Stimulated activated CD8-positive, alpha-beta memory T cell treated with anti-CD3 and anti-CD28 coated beads, Interleukin-15, amount 100 ng/mL, for 4 hours (primary cell): ENCODE measurements at regions not wholly inside any gene's neighbourhood (a gene's known extent, or its start where the extent isn't known, plus 50 kb on each side); places are given as distances from the start of the nearest gene placed in this dataset.
"Not testable (repeated sequence)": the region's sequence is repeated elsewhere in the genome, so short reads cannot be mapped to it uniquely, and the experiment has no call there.

Source experiments
- DNase-seq, 2 donors: peaks; one replicate each; pipeline ENCODE4 v3.0.0-alpha.2; 2020; ENCODE audit warnings: low read depth in 2 of 2

DNA sequence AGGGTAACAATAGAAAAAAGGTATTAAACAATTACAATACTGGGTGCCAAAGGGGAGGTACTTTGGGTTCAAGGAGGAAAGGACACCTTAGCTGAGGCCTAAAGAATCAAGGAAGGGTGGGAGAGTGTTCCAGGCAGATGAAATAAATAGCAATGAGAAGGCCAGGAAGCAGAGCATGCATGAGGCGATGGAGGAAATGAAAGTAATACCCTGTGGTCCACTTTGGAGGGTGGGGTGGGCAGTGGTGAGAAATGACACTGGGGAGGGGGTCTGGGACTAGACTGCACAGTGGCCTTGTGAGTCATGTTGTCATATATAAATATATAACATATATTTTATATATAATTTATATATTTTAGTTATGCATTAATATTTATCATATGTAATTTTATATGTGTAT is 55.9 kb downstream of the BHLHE40 start:
- DNase-seq: no peak

DNA sequence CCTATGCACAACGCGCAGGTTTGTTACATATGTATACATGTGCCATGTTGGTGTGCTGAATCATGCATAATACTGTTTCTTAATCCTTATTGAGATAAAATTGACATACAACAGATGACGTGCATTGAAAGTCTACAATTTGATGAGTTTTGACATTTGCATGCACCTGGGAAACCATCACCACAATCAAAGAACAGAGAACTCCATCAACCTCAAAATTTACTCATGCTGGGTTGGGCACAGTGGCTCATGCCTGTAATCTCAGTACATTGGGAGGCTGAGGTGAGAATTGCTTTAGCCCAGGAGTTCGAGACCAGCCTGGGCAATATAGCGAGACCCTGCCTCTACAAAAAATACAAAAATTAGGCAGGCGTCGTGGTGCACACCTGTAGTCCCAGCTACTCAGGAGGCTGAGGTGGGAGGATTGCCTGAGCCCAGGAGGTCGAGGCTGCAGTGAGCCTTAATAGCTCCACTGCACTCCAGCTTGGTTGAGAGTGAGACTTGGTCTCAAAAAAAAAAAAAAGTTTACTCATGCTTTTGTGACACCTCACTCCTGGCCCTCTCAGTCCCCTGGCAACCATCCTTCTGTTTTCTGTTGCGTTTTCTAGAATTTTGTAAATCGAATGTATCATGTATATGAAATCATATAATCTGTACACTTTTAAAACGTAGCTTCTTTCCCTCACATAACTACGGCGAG is 56.6 kb downstream of the BHLHE40 start:
- no peak for DNase-seq

- no peak for DNase-seq
Measured at GRCh38 chr3:5036392-5036766, 57.1 kb downstream of the BHLHE40 start.

- no peak for DNase-seq
Measured at GRCh38 chr3:5036858-5037257, 57.6 kb downstream of the BHLHE40 start.

- DNase-seq: no peak
Measured at GRCh38 chr3:5039585-5039984, 60.3 kb downstream of the BHLHE40 start.

DNA sequence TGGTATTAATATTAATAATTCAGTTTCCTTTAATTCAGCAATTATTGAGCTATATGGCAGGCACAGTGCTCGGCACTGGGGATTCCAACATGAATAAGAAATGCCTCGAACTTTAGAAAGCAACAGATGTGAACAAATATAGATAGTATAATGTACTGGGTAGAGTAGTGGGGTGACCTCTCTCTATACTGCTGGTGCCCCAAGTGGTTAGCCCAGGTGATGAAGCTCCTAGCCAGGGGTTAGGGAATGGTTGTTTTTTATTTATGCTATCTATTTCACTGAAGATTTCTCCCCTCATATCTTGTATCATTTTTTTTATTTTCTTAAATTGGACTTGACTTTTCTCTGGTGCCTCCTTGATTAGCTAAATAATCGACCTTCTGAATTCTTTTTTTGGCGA is 62.1 kb downstream of the BHLHE40 start:
- no peak for DNase-seq

- no peak for DNase-seq
Measured at GRCh38 chr3:5045961-5046360, 66.7 kb downstream of the BHLHE40 start.

- DNase-seq: no peak
Measured at GRCh38 chr3:5047764-5048419, 68.7 kb downstream of the BHLHE40 start.

DNA sequence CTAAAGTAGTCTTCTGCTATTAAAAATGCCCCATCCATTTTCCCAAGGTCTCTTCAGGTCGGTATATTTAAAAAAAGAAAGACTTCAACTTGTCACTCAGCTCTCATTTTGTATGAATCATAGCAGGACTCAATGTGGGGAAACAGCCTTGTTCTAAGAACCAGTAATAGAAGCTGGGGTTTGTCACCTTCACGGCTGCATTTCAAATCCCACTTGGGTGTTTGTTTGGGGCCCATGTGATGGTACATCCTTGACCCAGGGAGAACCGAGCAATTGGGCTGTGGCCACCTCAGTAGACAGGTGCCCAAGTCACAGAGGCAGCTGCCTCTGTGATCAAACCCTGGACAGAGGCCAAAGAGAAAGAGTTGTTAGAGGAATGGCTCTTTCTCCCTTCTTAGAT is 70.3 kb upstream of the ARL8B start:
- no peak for DNase-seq

DNA sequence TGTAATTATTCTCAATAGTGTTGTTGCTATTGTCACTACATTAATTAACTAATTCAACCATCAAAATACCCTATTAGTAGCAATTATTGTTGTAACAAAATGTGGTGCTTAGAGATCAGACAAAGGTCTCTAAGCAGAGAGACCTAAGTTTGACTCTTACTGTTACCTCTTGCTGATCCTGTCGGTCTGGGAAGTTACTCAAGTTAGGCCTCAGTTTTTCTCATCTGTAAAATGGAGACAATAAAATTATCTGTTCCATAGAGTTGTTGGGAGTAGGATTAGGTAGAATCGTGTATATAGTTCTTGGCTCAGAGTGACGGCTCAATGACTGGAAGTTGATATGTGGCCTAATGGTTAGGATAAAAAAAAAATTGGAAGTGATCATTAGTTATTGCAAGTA is 69.8 kb upstream of the ARL8B start:
- DNase-seq: no peak

DNA sequence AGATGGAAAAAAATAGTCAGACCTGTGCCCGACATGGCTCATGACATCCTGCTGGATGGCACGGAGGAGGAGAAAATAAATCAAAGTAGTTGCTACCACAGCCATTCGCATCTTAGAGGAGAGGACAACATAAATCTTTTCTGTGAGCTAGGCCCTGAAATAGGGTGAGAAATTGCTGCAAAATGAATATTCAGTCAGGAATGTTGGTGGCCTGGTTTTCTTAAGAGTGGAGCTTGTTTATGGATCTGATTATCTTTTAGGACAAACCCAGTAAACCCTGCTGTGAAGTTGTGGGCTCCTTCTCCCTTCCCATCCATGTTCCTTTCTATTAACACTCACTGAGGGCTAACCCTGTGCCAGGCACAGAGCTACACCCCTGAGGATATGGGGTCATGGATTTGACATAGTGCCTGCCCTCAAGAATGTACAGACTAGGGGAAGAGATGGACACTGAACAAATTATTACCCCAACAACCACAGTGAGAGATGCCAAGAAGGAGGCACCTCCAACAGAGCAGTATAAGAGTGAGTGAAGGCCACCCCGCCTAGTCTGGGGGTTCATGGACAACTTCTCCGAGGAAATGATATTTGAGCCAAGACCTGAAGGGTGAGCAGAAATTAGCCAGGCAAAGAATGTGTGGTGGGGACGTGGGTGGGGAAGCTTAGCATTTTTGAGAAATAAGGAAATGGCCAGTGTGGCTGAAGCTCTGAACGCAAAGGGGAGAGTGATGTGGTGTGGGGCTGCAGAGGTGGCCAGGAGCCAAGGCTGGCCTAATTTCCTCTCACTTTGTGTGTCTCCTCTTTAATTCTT is 68.9 kb upstream of the ARL8B start:
- DNase-seq: no peak

DNA sequence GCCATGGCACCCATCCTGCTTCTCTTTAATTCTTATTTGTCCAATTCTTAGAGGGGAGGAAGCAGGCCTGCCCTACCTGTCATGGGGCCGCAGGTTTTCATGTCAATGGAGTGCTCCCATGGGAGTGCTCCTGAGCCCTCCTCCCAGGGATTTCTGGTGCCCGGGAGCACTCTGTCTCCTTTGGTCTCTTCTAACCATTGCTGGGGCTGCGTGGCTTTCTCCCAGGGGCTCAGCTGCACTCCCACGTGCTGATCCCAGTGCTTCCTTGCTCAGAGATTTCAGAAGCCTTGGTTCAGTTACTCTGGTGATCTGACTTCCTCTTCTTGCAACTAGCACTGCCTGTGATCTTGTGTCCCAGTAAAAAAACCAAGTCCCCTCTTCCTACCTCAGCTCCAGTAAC is 68.0 kb upstream of the ARL8B start:
- DNase-seq: no peak

GRCh38 chr3:5054579-5054978 is 67.5 kb upstream of the ARL8B start:
- DNase-seq: not testable (repeated sequence)

DNA sequence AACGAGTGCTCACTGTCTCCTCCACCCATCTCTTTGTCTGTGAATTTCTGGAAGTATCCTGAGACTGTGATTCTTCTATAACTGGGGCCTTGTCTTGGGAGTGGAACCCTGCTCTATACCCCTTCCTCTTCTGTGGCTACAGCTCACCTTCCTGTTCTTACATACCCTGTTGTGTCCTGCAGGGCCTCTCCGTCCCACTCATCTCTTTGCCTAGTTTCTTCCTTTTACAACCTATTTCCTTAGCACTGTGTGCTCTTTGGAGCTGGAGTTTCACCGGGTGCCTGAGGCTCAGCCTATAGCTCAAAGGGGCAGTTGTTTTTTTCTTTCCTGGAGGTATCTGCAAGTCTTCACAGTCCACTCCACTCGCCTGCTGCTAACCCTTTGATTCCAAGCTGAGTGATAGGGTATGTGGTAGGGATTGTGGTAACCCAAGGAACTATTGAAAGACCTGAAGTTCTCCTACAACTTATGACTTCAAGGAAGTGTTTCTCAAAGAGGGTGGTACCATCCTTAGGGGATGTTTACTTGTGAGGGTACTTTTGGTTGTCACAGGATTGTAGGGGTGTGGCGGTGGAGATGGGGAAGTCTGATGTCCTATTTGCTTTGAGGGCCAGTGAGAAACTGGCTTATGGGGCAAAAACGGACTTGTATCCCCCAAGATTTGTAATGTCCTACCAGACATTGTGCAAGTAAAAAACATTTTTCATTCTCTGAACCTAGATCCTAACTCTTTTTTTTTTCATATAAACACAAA is 66.6 kb upstream of the ARL8B start:
- no peak for DNase-seq

- no peak for DNase-seq
Measured at GRCh38 chr3:5056111-5056391, 66.0 kb upstream of the ARL8B start.

- DNase-seq: no peak
Measured at GRCh38 chr3:5057272-5057671, 64.8 kb upstream of the ARL8B start.

- peak; percentile 29 to 57 for DNase-seq
Measured at GRCh38 chr3:5057857-5058324, 64.2 kb upstream of the ARL8B start.

DNA sequence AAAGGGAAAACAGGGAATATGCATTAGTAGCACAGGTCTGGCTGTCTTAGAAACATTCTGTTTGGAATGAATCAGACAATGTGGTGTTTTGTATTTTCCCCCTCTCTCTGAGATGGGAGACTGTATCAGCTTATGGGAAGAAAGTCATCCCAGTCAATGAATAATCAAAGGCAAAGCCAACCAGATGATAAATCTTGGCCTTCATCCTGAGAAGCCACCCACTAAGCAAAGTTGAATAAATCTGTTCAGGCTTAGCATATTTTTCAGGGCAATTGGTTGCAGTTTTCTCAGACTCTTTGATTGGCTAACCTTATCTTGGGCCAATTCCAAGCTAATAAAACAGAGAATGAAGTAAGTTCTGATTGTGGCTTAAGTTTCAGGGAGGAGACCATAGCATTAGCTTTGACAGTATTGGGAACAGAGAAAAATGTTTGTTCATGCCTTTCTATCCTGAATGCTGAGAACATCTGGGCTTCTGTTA is 63.6 kb upstream of the ARL8B start:
- DNase-seq: no peak

DNA sequence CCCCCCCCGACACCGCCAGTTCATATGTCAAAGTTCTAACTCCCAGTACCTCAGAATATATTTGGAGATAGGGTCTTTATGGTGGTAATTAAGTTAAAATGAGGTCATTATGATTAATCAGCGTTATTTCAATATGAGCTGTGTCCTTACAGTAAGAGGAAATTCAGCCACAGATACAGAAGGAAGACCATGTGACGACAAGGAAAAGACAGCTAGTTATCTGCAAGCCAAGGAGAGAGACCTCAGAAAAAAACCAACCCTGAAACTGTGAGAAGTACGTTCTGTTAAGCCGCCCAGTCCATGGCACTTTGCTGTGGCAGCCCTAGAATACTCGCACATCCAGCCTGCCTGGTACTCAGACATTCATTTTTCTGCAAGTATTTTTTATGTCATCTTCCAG is 62.3 kb upstream of the ARL8B start:
- no peak for DNase-seq

DNA sequence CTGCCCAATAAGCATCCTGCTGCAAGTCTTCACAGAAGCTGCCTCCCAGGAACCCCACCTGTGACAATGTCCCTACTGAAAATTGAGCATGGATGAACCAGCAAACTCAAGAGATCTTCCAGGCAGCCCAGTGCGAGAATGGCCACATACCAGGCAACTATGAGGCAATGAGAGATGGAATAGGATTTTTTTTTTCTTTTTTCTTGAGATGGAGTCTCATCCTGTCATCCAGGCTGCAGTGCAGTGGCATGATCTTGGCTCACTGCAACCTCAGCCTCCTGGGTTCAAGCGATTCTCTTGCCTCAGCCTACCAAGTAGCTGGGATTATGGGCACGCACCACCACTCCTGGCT is 60.9 kb upstream of the ARL8B start:
- no peak for DNase-seq

DNA sequence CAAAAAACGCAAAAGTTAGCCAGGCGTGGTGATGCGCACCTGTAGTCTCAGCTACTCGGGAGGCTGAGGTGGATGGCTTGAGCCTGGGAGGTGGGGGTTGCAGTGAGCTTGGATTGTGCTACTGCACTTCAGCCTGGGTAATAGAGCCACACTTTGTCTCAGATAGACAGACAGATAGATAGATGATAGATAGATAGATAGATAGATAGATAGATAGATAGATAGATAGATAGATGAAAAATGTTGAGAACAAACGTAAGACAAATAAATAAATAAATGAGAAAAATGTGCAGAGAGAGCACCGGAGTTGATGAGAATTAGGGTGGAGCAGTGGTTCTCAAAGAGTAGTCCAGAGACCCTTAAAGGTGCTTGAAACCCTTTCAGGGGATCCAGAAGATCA is 58.4 kb upstream of the ARL8B start:
- DNase-seq: no peak

GRCh38 chr3:5068531-5069050 is 53.5 kb upstream of the ARL8B start:
- no peak for DNase-seq
